ENCODE measurements at regions not wholly inside any gene's neighbourhood (a gene's known extent, or its start where the extent isn't known, plus 50 kb on each side); places are given as distances from the start of the nearest gene placed in this dataset.
"Not testable (repeated sequence)": the region's sequence is repeated elsewhere in the genome, so short reads cannot be mapped to it uniquely, and the experiment has no call there.

- no peak for DNase-seq (ENCODE audit: low read depth)
Observed at GRCh38 chr14:43410631-43411030, 1096.5 kb downstream of the FSCB start.

GRCh38 chr14:43408472-43408871 lies 1098.6 kb downstream of the FSCB start:
- no peak for DNase-seq (ENCODE audit: low read depth)

- no peak for DNase-seq (ENCODE audit: low read depth)
Observed at GRCh38 chr14:43407706-43408105, 1099.4 kb downstream of the FSCB start.

- no peak for DNase-seq (ENCODE audit: low read depth)
Observed at GRCh38 chr14:43406931-43407330, 1100.2 kb downstream of the FSCB start.

- DNase-seq (ENCODE audit: low read depth), result no peak
Observed at GRCh38 chr14:43399289-43399688, 1107.8 kb downstream of the FSCB start.

- DNase-seq (ENCODE audit: low read depth), result not testable (repeated sequence)
Observed at GRCh38 chr14:43370565-43370896, 1136.6 kb downstream of the FSCB start.

GRCh38 chr14:43369710-43370564 lies 1137.1 kb downstream of the FSCB start:
- DNase-seq (ENCODE audit: low read depth), result no peak

- no peak for DNase-seq (ENCODE audit: low read depth)
Observed at GRCh38 chr14:43362586-43362985, 1144.5 kb downstream of the FSCB start.

GRCh38 chr14:43361751-43362150 lies 1145.3 kb downstream of the FSCB start:
- no peak for DNase-seq (ENCODE audit: low read depth)

- no peak for DNase-seq (ENCODE audit: low read depth)
Observed at GRCh38 chr14:43360239-43360638, 1146.8 kb downstream of the FSCB start.

- DNase-seq (ENCODE audit: low read depth), result no peak
Observed at GRCh38 chr14:43359317-43359716, 1147.8 kb downstream of the FSCB start.

GRCh38 chr14:43356979-43357545 lies 1150.0 kb downstream of the FSCB start:
- DNase-seq (ENCODE audit: low read depth), result no peak

- DNase-seq (ENCODE audit: low read depth), result no peak
Observed at GRCh38 chr14:43356382-43356781, 1150.7 kb downstream of the FSCB start.

- DNase-seq (ENCODE audit: low read depth), result no peak
Observed at GRCh38 chr14:43341921-43342320, 1165.2 kb downstream of the FSCB start.

GRCh38 chr14:43338713-43339112 lies 1168.4 kb downstream of the FSCB start:
- DNase-seq (ENCODE audit: low read depth), result no peak

GRCh38 chr14:43336351-43336750 lies 1170.7 kb downstream of the FSCB start:
- DNase-seq (ENCODE audit: low read depth), result no peak

- not testable (repeated sequence) for DNase-seq (ENCODE audit: low read depth)
Observed at GRCh38 chr14:43326501-43327407, 1180.3 kb downstream of the FSCB start.

- DNase-seq (ENCODE audit: low read depth), result no peak
Observed at GRCh38 chr14:43316427-43316826, 1190.7 kb downstream of the FSCB start.

- DNase-seq (ENCODE audit: low read depth), result no peak
Observed at GRCh38 chr14:43313719-43314118, 1193.4 kb downstream of the FSCB start.

- no peak for DNase-seq (ENCODE audit: low read depth)
Observed at GRCh38 chr14:43308421-43309110, 1198.5 kb downstream of the FSCB start.

GRCh38 chr14:43307836-43308235 lies 1199.2 kb downstream of the FSCB start:
- no peak for DNase-seq (ENCODE audit: low read depth)

- no peak for DNase-seq (ENCODE audit: low read depth)
Observed at GRCh38 chr14:43306053-43306452, 1201.0 kb downstream of the FSCB start.
